Esophagus muscularis mucosa (tissue), 4 donors: ENCODE measurements at regions not wholly inside any gene's neighbourhood (a gene's known extent, or its start where the extent isn't known, plus 50 kb on each side); places are given as distances from the start of the nearest gene placed in this dataset.

Experiments used
- DNase-seq: peaks from one replicate; pipeline ENCODE4 v3.0.0-alpha.2; 2017; ENCODE audit errors: extremely low spot score
- H3K27ac ChIP-seq, 4 donors: fragments of 200-600 bp; sonication (generic); replicated peaks in 1 of 4; 1 replicate in 3 of 4; 2 replicates in 1 of 4; pipeline ENCODE4 v1.5.1; 2016 to 2019; ENCODE audit warnings: mild to moderate bottlenecking in 1 of 4
- H3K27me3 ChIP-seq, 4 donors: fragments of 200-600 bp; sonication (generic); one replicate each; pipeline versions ENCODE4 v1.5.1 to v1.6.0; 2016 to 2019
- H3K36me3 ChIP-seq, 4 donors: fragments of 200-600 bp; sonication (generic); one replicate each; pipeline ENCODE4 v1.5.1; 2016 to 2019
- H3K4me1 ChIP-seq, 4 donors: fragments of 200-600 bp; sonication (generic); one replicate each; pipeline ENCODE4 v1.5.1; 2016 to 2019
- H3K4me3 ChIP-seq, 4 donors: fragments of 200-600 bp; sonication (generic); 1 replicate in 2 of 4; 2 replicates in 2 of 4; pipeline ENCODE4 v1.5.1; 2016 to 2019; ENCODE audit warnings: mild to moderate bottlenecking in 4 of 4, moderate library complexity in 1 of 4
- H3K9me3 ChIP-seq, 4 donors: fragments of 200-600 bp; sonication (generic); 1 replicate in 3 of 4; 2 replicates in 1 of 4; pipeline ENCODE4 v1.5.1; 2016 to 2019
- CTCF ChIP-seq, 3 experiments: fragments of 200-600 bp in 2 of 3; fragments of 450-650 bp in 1 of 3; sonication (generic) in 2 of 3; IDR thresholded peaks; one replicate each; pipeline ENCODE4 v1.5.1; 2017 to 2019; ENCODE audit warnings: antibody characterized with exemption in 3 of 3, mild to moderate bottlenecking in 2 of 3, moderate library complexity in 1 of 3
- EP300 ChIP-seq: sonication (generic); formaldehyde crosslinking; IDR thresholded peaks from one replicate; pipeline ENCODE4 v1.6.1; 2017; ENCODE audit warnings: antibody characterized with exemption
- POLR2A ChIP-seq: fragments of 450-650 bp; IDR thresholded peaks from one replicate; pipeline ENCODE4 v1.6.1; 2017; ENCODE audit warnings: antibody characterized with exemption, moderate library complexity, mild to moderate bottlenecking, low read depth
- POLR2AphosphoS5 ChIP-seq, 2 donors: sonication (generic); formaldehyde crosslinking; IDR thresholded peaks; one replicate each; pipeline ENCODE4 v1.6.1; 2017; ENCODE audit warnings: antibody characterized with exemption in 2 of 2
- WGBS: methylation state at CpG from one replicate; pipeline ENCODE4 v1.1.5; 2018; 5-methylcytosine and 5-hydroxymethylcytosine counted together
- intact Hi-C: fragments of 100-400 bp; cut with DNase I; formaldehyde crosslinking; loops from one replicate; pipeline ENCODE4 v1.15.1; 2023

GRCh38 chr4:101439926-101440325 is 92.6 kb upstream of the PPP3CA start:
- WGBS: 35% methylated on average over 2 of the region's 2 CpGs
- no peak overlapping the region for H3K4me3 ChIP-seq
- no peaks in the 10 kb centered on the region for H3K27me3 ChIP-seq
- intact Hi-C loops: no loop called here
- no peak overlapping the region for H3K27ac ChIP-seq
- H3K9me3 ChIP-seq: no peaks in the 10 kb centered on the region
- DNase-seq: no peak
- H3K4me1 ChIP-seq: no peaks in the 10 kb centered on the region
- no peaks in the 10 kb centered on the region for H3K36me3 ChIP-seq
- no peak for TF ChIP-seq POLR2AphosphoS5 (IDR thresholded peaks at IDR 0.05)
- no peak for TF ChIP-seq EP300
- no peak for TF ChIP-seq CTCF (IDR thresholded peaks at IDR 0.05)
- no peak for TF ChIP-seq POLR2A

GRCh38 chr4:101421386-101421785 is 74.1 kb upstream of the PPP3CA start:
- intact Hi-C loops: no loop called here
- no peak overlapping the region for H3K27ac ChIP-seq
- H3K27me3 ChIP-seq: no peaks in the 10 kb centered on the region
- H3K36me3 ChIP-seq: no peaks in the 10 kb centered on the region
- 79% methylated on average over 2 of the region's 2 CpGs for WGBS
- H3K4me1 ChIP-seq: no peaks in the 10 kb centered on the region
- H3K9me3 ChIP-seq: no peaks in the 10 kb centered on the region
- H3K4me3 ChIP-seq: no peak overlapping the region
- TF ChIP-seq CTCF (IDR thresholded peaks at IDR 0.05) (no peak), POLR2A (no peak), POLR2AphosphoS5 (IDR thresholded peaks at IDR 0.05) (no peak), EP300 (no peak)
- no peak for DNase-seq

- no peaks in the 10 kb centered on the region for H3K36me3 ChIP-seq
- no peak for DNase-seq
- no peaks in the 10 kb centered on the region for H3K4me1 ChIP-seq
- no peak overlapping the region for H3K27ac ChIP-seq
- no peak overlapping the region for H3K4me3 ChIP-seq
- intact Hi-C loops: no loop called here
- H3K9me3 ChIP-seq: no peaks in the 10 kb centered on the region
- H3K27me3 ChIP-seq: no peaks in the 10 kb centered on the region
- TF ChIP-seq POLR2A: no peak
- TF ChIP-seq EP300: no peak
- TF ChIP-seq POLR2AphosphoS5 (IDR thresholded peaks at IDR 0.05): no peak
- TF ChIP-seq CTCF (IDR thresholded peaks at IDR 0.05): no peak
These were observed 73.3 kb upstream of the PPP3CA start for GRCh38 chr4:101420661-101421060.

GRCh38 chr4:101419336-101420135 is 72.2 kb upstream of the PPP3CA start:
- Histone ChIP-seq H3K4me1 (no peaks in the 10 kb centered on the region), H3K27me3 (no peaks in the 10 kb centered on the region), H3K27ac (no peak overlapping the region), H3K4me3 (no peak overlapping the region), H3K36me3 (no peaks in the 10 kb centered on the region), H3K9me3 (no peaks in the 10 kb centered on the region)
- intact Hi-C loops: no loop called here
- no peak for DNase-seq
- no peak for TF ChIP-seq CTCF (IDR thresholded peaks at IDR 0.05)
- no peak for TF ChIP-seq POLR2A
- no peak for TF ChIP-seq POLR2AphosphoS5 (IDR thresholded peaks at IDR 0.05)
- no peak for TF ChIP-seq EP300
- 23% methylated on average over 5 of the region's 5 CpGs for WGBS

- no peak for DNase-seq
- Histone ChIP-seq H3K4me3 (no peak overlapping the region), H3K9me3 (no peaks in the 10 kb centered on the region), H3K27me3 (no peaks in the 10 kb centered on the region), H3K27ac (no peak overlapping the region), H3K36me3 (no peaks in the 10 kb centered on the region), H3K4me1 (no peaks in the 10 kb centered on the region)
- 81% methylated on average over 2 of the region's 2 CpGs for WGBS
- TF ChIP-seq EP300 (no peak), POLR2AphosphoS5 (IDR thresholded peaks at IDR 0.05) (no peak), CTCF (IDR thresholded peaks at IDR 0.05) (no peak)
- intact Hi-C loops: no loop called here
These were observed 71.1 kb upstream of the PPP3CA start for GRCh38 chr4:101418466-101418865.
